ENCODE measurements at regions not wholly inside any gene's neighbourhood (a gene's known extent, or its start where the extent isn't known, plus 50 kb on each side); places are given as distances from the start of the nearest gene placed in this dataset.

DNA sequence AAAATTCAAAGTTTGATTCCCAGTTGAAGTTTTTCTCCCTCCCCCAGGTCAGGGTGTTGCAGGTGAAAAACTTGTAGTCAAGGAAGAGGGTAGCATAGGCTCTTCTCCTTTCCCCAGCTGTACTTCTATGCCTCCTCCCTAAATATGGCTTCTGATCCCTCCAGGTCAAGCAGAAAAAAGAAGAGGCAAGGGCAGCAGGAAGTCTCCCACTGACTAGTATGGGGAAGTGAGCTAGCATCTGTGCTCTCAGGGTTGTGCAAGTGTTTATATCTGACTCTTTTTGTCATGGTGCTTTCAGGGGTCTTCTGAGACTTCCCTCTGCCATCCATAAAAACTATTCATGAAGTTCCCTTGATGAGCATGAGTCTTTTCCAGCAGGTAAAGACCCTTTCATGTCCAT is 76.0 kb downstream of the ATPSCKMT start:
- no peak for DNase-seq

DNA sequence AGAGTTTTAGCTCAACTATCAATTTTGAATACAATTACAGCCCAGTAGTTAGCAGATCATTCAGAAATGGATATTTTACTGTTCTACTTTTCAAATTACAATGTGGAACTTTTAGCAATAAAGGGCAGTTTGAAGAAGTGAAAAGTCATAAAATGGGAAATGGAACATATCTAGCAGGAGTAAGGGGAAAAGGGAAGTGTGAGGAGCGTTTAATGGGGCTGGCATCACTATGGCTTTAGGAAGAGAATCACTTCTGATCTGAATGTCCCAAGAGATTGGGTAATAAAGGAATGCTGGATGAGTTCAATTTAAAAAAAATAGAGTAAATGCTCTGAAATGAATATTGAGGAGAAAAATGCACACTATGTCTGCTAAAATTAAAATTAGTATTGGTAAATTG is 77.4 kb downstream of the ATPSCKMT start:
- no peak for DNase-seq

DNA sequence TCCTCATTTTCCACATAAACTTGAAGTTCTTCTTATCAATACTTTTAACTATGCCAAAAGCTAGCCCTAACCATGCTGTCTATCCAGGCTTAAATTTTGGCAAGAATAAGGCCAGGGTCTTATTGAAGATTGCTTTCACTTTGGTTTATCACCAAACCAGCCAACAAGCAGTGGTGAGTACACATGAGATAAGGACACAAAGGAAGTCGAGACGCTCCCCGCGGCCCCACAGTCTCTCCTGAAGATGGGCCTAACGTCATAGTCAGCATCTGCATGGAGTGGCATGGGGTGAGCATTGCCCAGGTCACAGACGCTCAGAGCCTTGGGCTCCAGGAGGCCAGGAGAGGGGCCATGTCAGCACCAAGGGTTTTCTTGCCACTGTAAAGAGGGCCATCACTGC is 80.3 kb downstream of the ATPSCKMT start:
- DNase-seq = no peak

DNA sequence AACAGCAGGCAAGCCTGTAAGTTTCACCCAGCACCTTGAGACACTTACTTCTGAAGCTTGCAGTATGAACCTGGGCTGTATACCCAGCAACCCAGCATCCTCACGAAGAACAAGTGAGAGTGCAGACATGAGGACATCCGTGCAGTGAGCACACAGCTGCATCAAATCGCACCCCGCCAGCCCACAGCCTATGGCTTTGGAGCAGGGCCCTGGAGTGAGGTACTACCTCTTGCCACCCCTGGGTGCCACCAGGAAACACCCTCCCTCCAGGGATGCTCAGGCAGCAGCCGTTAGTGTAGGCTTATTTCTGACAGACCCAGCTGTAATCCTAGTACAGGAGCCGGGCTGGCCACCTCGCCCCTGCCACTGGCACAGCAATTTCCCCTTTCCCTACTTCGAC is 81.4 kb downstream of the ATPSCKMT start:
- no peak for DNase-seq

- no peak for DNase-seq
Observed at GRCh38 chr5:10167806-10168205, 81.9 kb downstream of the ATPSCKMT start.

- no peak for DNase-seq
Observed at GRCh38 chr5:10166392-10166791, 83.3 kb downstream of the ATPSCKMT start.

- DNase-seq = no peak
Observed at GRCh38 chr5:10162468-10162867, 87.2 kb downstream of the ATPSCKMT start.

GRCh38 chr5:10161778-10162177 is 87.9 kb downstream of the ATPSCKMT start:
- DNase-seq = no peak

- no peak for DNase-seq
Observed at GRCh38 chr5:10160241-10160640, 89.4 kb downstream of the ATPSCKMT start.

DNA sequence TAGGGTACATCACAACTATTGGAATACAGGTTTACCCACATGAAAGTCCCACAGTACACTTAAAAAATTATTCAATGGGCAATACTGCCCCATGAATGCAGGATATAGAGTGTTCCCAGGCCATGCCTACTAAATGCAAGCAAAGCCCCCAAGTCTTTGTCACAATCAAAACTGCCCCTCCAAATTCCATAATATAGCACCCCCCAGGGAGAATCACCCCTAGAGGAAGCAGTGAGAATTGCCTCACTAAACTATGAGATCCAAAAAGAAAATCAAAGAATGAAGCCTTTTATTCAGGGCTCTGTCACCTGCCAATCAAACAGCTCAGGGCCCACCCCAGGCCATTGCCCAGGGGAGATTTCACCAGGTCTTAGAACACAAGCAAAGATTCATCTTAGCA is 90.8 kb downstream of the ATPSCKMT start:
- DNase-seq = no peak

GRCh38 chr5:10157085-10157669 is 92.5 kb downstream of the ATPSCKMT start:
- DNase-seq = no peak

DNA sequence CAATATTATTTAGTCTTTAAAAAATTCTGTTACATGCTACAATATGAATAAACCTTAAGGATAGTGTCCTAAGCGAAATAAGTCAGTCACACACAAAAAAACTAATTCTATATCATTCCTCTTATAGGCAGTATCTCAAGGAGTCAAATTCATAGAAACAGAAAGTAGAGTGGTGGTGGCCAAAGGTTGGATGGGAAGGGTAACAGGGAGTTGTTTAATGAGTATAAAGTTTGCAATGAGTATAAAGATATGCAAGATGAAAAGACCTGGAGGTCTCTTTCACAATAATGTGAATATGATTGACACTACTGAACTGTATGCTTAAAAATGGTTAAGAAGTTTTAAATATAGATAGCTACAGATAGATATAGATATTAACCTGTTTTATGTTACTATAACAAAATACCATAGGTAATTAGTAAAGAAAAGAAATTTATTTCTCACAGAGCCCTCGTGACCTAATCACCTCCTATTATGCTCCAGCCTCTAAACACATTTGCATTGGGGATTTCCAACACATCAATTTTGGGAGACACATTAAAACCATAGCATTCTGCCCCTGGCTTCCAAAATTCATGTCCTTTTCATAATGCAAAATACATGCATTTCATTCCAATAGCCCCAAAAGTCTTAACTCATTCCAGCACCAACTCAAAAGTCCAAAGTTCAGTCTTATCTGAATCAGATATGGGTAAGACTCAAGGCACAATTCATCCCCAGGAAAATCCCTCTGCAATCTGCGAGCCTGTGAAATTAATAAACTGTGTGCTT is 93.6 kb downstream of the ATPSCKMT start:
- DNase-seq = no peak

- DNase-seq = no peak
Observed at GRCh38 chr5:10153808-10154537, 95.7 kb downstream of the ATPSCKMT start.

DNA sequence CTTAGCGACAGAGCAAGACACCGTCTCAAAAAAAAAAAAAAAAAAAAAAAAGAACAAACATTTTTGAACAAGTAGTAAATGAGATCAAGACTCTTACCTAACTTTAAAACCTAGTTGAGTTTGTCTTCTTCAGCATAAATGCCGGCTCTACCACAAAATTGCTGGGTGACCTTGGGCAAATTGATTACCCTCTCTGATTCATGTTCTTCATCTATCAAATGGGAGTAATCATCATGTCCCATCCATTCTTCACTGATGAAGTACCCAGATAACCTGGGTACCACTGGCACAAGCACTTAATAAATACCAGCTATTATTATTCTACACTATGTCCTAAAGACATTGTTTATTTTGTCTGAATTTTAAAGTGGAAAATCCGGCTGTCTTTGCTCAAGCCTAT is 96.3 kb downstream of the ATPSCKMT start:
- DNase-seq = no peak

GRCh38 chr5:10151656-10152055 is 98.0 kb downstream of the ATPSCKMT start:
- no peak for DNase-seq

DNA sequence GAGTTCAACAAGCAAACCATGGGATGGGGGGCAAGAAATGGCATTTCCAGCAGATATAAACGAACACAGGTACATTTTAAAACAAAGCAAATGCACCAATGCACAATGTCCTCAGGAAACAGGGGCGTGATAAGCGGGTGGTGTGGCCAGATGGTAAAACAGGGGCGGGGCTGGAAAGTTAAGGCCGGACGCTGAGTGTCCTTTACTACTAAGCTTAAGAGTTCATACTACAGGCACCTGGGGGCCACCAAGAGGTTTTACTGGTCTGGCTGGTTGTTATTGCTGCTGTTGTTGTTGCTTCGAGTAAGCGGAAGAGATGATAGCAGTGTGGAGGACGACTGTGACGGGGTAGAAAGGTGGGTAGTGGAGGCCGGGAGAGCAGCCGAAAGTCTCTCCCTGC is 99.8 kb downstream of the ATPSCKMT start:
- no peak for DNase-seq

GRCh38 chr5:10145923-10146401 is 103.7 kb downstream of the ATPSCKMT start:
- DNase-seq = no peak

- no peak for DNase-seq
Observed at GRCh38 chr5:10144040-10144439, 105.6 kb downstream of the ATPSCKMT start.

DNA sequence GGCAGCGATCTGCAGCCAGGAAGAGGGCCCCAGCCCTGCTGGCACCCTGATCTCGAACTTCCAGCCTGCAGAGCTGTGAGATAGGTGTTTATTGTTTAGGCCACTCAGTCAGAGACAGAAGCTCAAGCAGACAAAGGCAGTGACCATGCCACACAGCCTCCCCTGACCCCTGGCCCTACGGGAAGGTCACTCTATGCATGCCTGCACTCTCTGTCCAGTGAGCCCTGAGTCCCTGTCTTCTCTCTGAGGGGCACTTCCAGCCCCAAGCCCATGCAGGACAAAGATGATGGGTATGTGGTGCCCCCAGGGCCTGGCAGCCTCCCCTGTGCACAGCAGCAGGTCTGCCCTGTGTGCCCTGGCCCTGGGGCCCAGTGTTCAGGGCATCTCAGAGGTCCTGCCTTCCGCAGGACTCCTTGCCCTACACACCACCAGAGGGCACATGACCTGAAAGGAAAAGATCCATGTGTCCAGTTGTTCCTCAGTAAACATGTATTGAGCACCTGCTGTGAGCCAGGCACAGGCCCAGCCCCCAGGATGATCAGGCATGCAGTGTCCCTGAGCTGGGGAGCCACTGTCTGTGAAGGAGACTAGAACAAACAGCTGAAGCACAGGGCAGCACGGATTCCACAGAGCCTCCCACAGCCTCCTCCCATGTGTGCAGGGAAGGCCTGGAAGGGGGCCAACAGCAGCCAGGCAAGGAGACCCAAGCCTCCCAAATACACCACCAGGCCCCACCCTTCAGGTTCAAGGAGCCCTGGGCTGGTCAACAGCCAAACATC is 109.3 kb downstream of the ATPSCKMT start:
- no peak for DNase-seq

- DNase-seq = no peak
Observed at GRCh38 chr5:10138395-10139057, 111.2 kb downstream of the ATPSCKMT start.

- DNase-seq = no peak
Observed at GRCh38 chr5:10133830-10134229, 115.9 kb downstream of the ATPSCKMT start.

DNA sequence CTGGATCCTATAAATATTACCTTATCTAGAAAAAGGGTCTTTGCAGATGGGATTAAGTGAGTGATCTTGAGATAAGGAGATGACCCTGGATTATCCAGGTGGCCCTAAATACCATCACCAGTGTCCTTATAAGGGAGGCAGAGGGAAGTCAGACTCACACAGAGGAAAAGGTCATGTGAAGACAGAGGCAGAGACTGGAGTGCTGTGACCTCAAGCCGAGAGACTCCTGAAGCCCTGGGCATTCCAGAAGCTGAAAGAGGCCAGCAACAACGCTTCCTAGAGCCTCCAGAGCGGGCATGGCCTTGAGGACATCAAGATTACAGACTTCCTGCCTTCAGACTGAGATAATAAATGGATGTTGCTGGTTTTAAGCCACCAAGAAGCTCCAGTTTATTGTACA is 118.8 kb downstream of the ATPSCKMT start:
- no peak for DNase-seq

DNA sequence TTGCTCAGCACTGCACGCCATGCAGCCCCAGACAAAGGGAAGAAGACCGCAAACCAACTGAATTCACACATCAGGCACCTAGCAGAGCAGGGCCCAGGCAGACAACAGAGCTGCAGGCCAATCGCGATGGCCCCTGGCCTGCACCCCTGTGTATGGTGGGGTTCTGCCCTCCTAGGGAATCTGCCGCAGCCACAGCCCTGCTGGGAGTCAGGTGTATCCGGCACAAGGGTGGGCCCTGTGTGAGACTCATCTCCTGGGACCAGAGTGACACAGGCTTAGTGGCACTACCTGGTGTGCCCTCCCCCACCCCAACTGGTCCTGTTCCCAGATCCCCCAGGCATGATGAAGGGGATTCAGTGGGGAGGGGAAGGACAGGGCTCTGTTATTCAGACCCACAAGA is 122.8 kb downstream of the ATPSCKMT start:
- no peak for DNase-seq

Data from GOT3 (cell line).